GM12864 (cell line): ENCODE measurements at regions not wholly inside any gene's neighbourhood (a gene's known extent, or its start where the extent isn't known, plus 50 kb on each side); places are given as distances from the start of the nearest gene placed in this dataset.

ENCODE experiments used
- DNase-seq: peaks from one replicate; pipeline ENCODE4 v3.0.0-alpha.2; 2011; ENCODE audit warnings: low read depth
- H3K4me3 ChIP-seq: 2 replicates; pipeline ENCODE4 v1.5.1; 2011; ENCODE audit warnings: mild to moderate bottlenecking, low read depth, low read length, control low read depth
- CTCF ChIP-seq: IDR thresholded peaks from 2 replicates; pipeline ENCODE4 v1.5.1; 2011; ENCODE audit warnings: low read depth, mild to moderate bottlenecking, moderate library complexity, low read length, control low read depth, inconsistent platforms; ENCODE audit errors: missing control alignments

GRCh38 chr11:13118194-13118593, 109.1 kb downstream of the RASSF10 start:
- TF ChIP-seq CTCF: no peak
- no peak overlapping the region for H3K4me3 ChIP-seq
- no peak for DNase-seq

GRCh38 chr11:13118650-13119049, 109.5 kb downstream of the RASSF10 start:
- no peak for TF ChIP-seq CTCF
- no peak overlapping the region for H3K4me3 ChIP-seq
- no peak for DNase-seq

- TF ChIP-seq CTCF: no peak
- no peak for DNase-seq
- H3K4me3 ChIP-seq: no peak overlapping the region
Observed at GRCh38 chr11:13119361-13119760, 110.2 kb downstream of the RASSF10 start.

- H3K4me3 ChIP-seq: no peak overlapping the region
- no peak for DNase-seq
- no peak for TF ChIP-seq CTCF
Observed at GRCh38 chr11:13119941-13120520, 110.9 kb downstream of the RASSF10 start.

- no peak overlapping the region for H3K4me3 ChIP-seq
- TF ChIP-seq CTCF: no peak
- DNase-seq: no peak
Observed at GRCh38 chr11:13120691-13121090, 111.6 kb downstream of the RASSF10 start.

GRCh38 chr11:13126430-13126829, 117.3 kb downstream of the RASSF10 start:
- H3K4me3 ChIP-seq: no peak overlapping the region
- DNase-seq: no peak
- TF ChIP-seq CTCF: no peak

GRCh38 chr11:13127161-13127560, 118.0 kb downstream of the RASSF10 start:
- H3K4me3 ChIP-seq: no peak overlapping the region
- no peak for DNase-seq
- no peak for TF ChIP-seq CTCF
